Right lobe of liver (tissue), 6 donors: ENCODE measurements at regions not wholly inside any gene's neighbourhood (a gene's known extent, or its start where the extent isn't known, plus 50 kb on each side); places are given as distances from the start of the nearest gene placed in this dataset.

Experiments used
- ATAC-seq, 4 donors: fragments of 200-7000 bp; cut with Tn5 transposase; one replicate each; pipeline ENCODE4 v1.9.1; 2020; ENCODE audit warnings: mild to moderate bottlenecking in 4 of 4, moderate library complexity in 4 of 4
- DNase-seq, 3 donors: peaks; one replicate each; pipeline ENCODE4 v3.0.0-alpha.2; 2020
- H3K27ac ChIP-seq, 3 donors: fragments of 200-600 bp; one replicate each; pipeline ENCODE4 v1.8.0; 2022
- H3K27me3 ChIP-seq, 2 donors: fragments of 200-600 bp; one replicate each; pipeline ENCODE4 v1.8.0; 2022
- H3K36me3 ChIP-seq, 4 donors: fragments of 200-600 bp; sonication (generic) in 1 of 4; one replicate each; pipeline versions ENCODE4 v1.5.1 to v1.8.0; 2017 to 2022; ENCODE audit warnings: control low read depth in 1 of 4
- H3K4me1 ChIP-seq, 4 donors: fragments of 200-600 bp; sonication (generic) in 1 of 4; one replicate each; pipeline versions ENCODE4 v1.5.1 to v1.8.0; 2017 to 2022; ENCODE audit warnings: control low read depth in 1 of 4
- H3K4me3 ChIP-seq, 3 donors: fragments of 200-600 bp; one replicate each; pipeline ENCODE4 v1.8.0; 2022
- H3K9me3 ChIP-seq, 4 donors: fragments of 200-600 bp; sonication (generic) in 1 of 4; one replicate each; pipeline versions ENCODE4 v1.5.1 to v1.8.0; 2017 to 2022; ENCODE audit warnings: control low read depth in 1 of 4
- CTCF ChIP-seq, 4 donors: fragments of 200-600 bp in 3 of 4; fragments of 450-650 bp in 1 of 4; IDR thresholded peaks; one replicate each; pipeline versions ENCODE4 v1.5.1 to v1.8.0; 2016 to 2022; ENCODE audit warnings: antibody characterized with exemption in 4 of 4, mild to moderate bottlenecking in 2 of 4
- POLR2A ChIP-seq: fragments of 450-650 bp; IDR thresholded peaks from one replicate; pipeline ENCODE4 v1.6.1; 2017; ENCODE audit warnings: antibody characterized with exemption, mild to moderate bottlenecking
- WGBS: methylation state at CpG from one replicate; pipeline ENCODE4 v1.1.6; 2018; ENCODE audit warnings: low coverage, low lambda C conversion rate; ENCODE audit not compliant: insufficient coverage; ENCODE audit errors: missing lambda C conversion rate; 5-methylcytosine and 5-hydroxymethylcytosine counted together
- intact Hi-C, 2 donors: fragments of 100-400 bp; cut with DNase I; formaldehyde crosslinking; loops; one replicate each; pipeline versions ENCODE4 v1.11.2 to v1.14.1; 2022
- donor health status: DM: no; HTN: yes; CAD: no.
- donor health status: DM: no; HTN: no; CAD: no.
- donor health status: DM: no; HTN: no; CAD: no.
- donor health status: DM: no; HTN: yes; CAD: no.
- donor health status: DM: no; HTN: yes; CAD: no.

GRCh38 chr2:239824046-239824694 lies 201.0 kb downstream of the NDUFA10 start:
- intact Hi-C loops = no loop called here
- peak in 1 of 3 donors; percentile 22 for DNase-seq
- H3K27ac ChIP-seq = no peak overlapping the region
- no peaks in the 10 kb centered on the region for H3K36me3 ChIP-seq
- 27% methylated on average over 3 of the region's 11 CpGs for WGBS
- H3K4me1 ChIP-seq = no peaks in the 10 kb centered on the region
- ATAC-seq = peak in 1 of 4 donors; percentile 34
- H3K27me3 ChIP-seq = no peaks in the 10 kb centered on the region
- H3K9me3 ChIP-seq = no peaks in the 10 kb centered on the region
- TF ChIP-seq POLR2A (no peak), CTCF (IDR thresholded peaks at IDR 0.05) (peak in 2 of 4 donors; percentile 3 to 7)
- H3K4me3 ChIP-seq = no peak overlapping the region

- TF ChIP-seq CTCF (IDR thresholded peaks at IDR 0.05) (no peak), POLR2A (no peak)
- Histone ChIP-seq H3K27ac (no peak overlapping the region), H3K36me3 (no peaks in the 10 kb centered on the region), H3K27me3 (no peaks in the 10 kb centered on the region), H3K4me3 (no peak overlapping the region), H3K4me1 (no peaks in the 10 kb centered on the region), H3K9me3 (no peaks in the 10 kb centered on the region)
- ATAC-seq (no peak), DNase-seq (no peak)
- 78% methylated on average over 13 of the region's 16 CpGs for WGBS
- intact Hi-C loops = no loop called here
Observed at GRCh38 chr2:239822146-239822831, 202.9 kb downstream of the NDUFA10 start.

GRCh38 chr2:239821694-239822075 lies 203.5 kb downstream of the NDUFA10 start:
- Histone ChIP-seq H3K4me3 (no peak overlapping the region), H3K4me1 (no peaks in the 10 kb centered on the region), H3K27me3 (no peaks in the 10 kb centered on the region), H3K27ac (no peak overlapping the region), H3K9me3 (no peaks in the 10 kb centered on the region), H3K36me3 (no peaks in the 10 kb centered on the region)
- no peak for DNase-seq
- intact Hi-C loops = no loop called here
- no peak for TF ChIP-seq CTCF (IDR thresholded peaks at IDR 0.05)
- no peak for TF ChIP-seq POLR2A
- 46% methylated on average over 4 of the region's 4 CpGs for WGBS
- no peak for ATAC-seq

- ATAC-seq (peak in 1 of 4 donors; percentile 27), DNase-seq (no peak)
- Histone ChIP-seq H3K27me3 (no peaks in the 10 kb centered on the region), H3K4me1 (no peaks in the 10 kb centered on the region), H3K27ac (no peak overlapping the region), H3K4me3 (no peak overlapping the region), H3K9me3 (no peaks in the 10 kb centered on the region), H3K36me3 (no peaks in the 10 kb centered on the region)
- TF ChIP-seq POLR2A (no peak), CTCF (IDR thresholded peaks at IDR 0.05) (no peak)
- WGBS = 18% methylated on average over 4 of the region's 16 CpGs
- intact Hi-C loops = no loop called here
Observed at GRCh38 chr2:239820836-239821693, 204.1 kb downstream of the NDUFA10 start.
